Peyer's patch (tissue), 4 donors: ENCODE measurements at regions not wholly inside any gene's neighbourhood (a gene's known extent, or its start where the extent isn't known, plus 50 kb on each side); places are given as distances from the start of the nearest gene placed in this dataset.

Experiments used
- POLR2A ChIP-seq, 2 donors: fragments of 450-650 bp; IDR thresholded peaks; one replicate each; pipeline ENCODE4 v1.5.1; 2017; ENCODE audit warnings: antibody characterized with exemption in 2 of 2, mild to moderate bottlenecking in 2 of 2, moderate library complexity in 2 of 2
- TF ChIP-seq, protein P1 (sequence below), 6 experiments: fragments of 450-650 bp in 4 of 6; fragments of 200-600 bp in 2 of 6; sonication (generic) in 1 of 6; IDR thresholded peaks; one replicate each; pipeline ENCODE4 v1.5.1; 2017 to 2019; ENCODE audit warnings: antibody characterized with exemption in 6 of 6, mild to moderate bottlenecking in 3 of 6, moderate library complexity in 1 of 6

DNA sequence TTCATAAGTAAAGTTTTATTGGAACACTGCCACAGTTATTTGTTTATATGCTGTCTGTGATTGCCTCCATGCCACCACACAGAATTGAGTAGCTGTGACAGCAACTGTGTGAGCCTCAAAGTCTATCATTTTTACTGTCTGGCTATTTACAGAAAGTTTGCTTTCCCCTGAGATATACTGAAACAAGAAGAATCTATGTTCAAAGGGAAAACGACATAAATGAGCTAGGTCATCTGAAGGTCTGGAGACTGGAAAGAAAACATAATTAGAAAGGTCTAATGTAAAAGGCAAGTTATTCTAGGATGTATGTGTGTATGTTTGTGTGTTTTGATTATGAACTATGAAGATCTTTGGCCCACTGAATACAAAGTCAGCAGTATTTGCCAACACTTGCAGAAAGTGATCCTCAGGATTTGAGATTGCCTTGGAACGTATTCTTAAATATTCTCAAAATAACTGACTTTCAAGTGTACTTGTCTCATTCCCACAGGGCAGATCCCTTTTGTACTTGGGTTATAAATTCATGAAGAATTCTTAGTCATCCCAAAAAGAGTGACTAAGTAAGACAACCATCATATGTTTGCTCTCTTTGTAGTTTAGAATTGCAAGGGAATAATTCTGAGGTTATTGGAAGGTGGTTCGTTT is 677.7 kb downstream of the DOK5 start:
- TF ChIP-seq POLR2A (IDR thresholded peaks at IDR 0.05): no peak
- TF ChIP-seq, protein P1, sequence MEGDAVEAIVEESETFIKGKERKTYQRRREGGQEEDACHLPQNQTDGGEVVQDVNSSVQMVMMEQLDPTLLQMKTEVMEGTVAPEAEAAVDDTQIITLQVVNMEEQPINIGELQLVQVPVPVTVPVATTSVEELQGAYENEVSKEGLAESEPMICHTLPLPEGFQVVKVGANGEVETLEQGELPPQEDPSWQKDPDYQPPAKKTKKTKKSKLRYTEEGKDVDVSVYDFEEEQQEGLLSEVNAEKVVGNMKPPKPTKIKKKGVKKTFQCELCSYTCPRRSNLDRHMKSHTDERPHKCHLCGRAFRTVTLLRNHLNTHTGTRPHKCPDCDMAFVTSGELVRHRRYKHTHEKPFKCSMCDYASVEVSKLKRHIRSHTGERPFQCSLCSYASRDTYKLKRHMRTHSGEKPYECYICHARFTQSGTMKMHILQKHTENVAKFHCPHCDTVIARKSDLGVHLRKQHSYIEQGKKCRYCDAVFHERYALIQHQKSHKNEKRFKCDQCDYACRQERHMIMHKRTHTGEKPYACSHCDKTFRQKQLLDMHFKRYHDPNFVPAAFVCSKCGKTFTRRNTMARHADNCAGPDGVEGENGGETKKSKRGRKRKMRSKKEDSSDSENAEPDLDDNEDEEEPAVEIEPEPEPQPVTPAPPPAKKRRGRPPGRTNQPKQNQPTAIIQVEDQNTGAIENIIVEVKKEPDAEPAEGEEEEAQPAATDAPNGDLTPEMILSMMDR (IDR thresholded peaks at IDR 0.05): no peak
